ENCODE measurements at regions not wholly inside any gene's neighbourhood (a gene's known extent, or its start where the extent isn't known, plus 50 kb on each side); places are given as distances from the start of the nearest gene placed in this dataset.
A peak's percentile ranks its signal among the peaks of the same experiment; 100 is the strongest.

DNA sequence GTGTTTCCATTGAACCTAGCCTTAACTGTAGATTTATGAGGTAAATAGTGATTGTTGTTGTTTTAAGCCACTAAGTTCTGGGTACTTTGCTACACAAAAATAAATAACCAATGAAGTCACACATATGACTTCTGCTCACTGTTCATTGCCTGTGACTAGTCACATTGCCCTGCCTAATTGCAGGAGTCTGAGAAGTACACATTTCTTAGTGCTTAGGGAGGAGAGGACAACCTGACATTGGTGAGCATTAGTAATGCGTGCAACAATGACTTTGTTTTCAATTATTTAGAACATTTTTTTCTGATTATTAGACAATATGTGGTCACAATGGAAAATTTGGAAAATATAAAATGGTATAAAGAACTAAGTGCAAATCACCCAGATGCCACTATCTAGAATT, 133.2 kb upstream of the DAZL start (continued):
- TF ChIP-seq MAZ (IDR thresholded peaks at IDR 0.05; ENCODE audit: borderline replicate concordance, low read depth, low read length) (no peak), MAFK (IDR thresholded peaks at IDR 0.05; ENCODE audit: low read depth, low read length) (no peak), RAD21 (IDR thresholded peaks at IDR 0.05; ENCODE audit: low read length) (no peak), MXI1 (IDR thresholded peaks at IDR 0.05; ENCODE audit: borderline replicate concordance, low read depth, low read length) (no peak)
- TF ChIP-seq, protein P1, sequence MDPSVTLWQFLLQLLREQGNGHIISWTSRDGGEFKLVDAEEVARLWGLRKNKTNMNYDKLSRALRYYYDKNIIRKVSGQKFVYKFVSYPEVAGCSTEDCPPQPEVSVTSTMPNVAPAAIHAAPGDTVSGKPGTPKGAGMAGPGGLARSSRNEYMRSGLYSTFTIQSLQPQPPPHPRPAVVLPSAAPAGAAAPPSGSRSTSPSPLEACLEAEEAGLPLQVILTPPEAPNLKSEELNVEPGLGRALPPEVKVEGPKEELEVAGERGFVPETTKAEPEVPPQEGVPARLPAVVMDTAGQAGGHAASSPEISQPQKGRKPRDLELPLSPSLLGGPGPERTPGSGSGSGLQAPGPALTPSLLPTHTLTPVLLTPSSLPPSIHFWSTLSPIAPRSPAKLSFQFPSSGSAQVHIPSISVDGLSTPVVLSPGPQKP (IDR thresholded peaks at IDR 0.05; ENCODE audit: borderline replicate concordance, low read depth, low read length): no peak

DNA sequence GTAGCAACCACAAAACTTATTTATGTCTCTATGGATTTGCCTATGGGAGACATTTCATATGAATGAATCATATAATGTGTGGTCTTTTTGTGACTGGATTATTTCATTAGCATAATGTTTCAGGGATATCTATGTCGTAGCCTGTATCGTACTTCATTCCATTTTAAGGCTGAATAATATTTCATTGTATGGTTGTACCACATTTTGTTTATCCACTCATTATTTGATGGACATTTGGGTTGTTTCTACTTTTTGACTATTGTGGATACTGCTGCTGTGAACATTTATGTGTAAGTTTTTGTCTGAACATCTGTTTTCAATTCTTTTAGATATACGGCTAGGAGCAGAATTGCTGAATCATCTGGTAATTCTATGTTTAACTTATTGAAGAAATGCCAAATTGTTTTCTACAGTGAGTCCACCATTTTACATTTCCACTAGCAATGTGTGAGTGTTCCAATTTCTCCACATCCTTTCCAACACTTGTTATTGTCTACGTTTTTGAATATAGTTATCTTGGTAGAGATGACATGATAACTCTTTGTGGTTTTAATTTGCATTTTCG, 134.4 kb upstream of the DAZL start:
- H3K9ac ChIP-seq (ENCODE audit: low read depth, low read length): no peak overlapping the region
- no peak overlapping the region for H2AFZ ChIP-seq (replicated peaks; ENCODE audit: low read length, poor library complexity)
- H3K27ac ChIP-seq (ENCODE audit: insufficient read depth, low read length): no peak overlapping the region

More for the DNA sequence above, 134.4 kb upstream of the DAZL start:
- no peak overlapping the region for H3K18ac ChIP-seq (ENCODE audit: low read depth, low read length)
- no peaks in the 10 kb centered on the region for H4K20me1 ChIP-seq (ENCODE audit: insufficient read depth, low read length)
- no peaks in the 10 kb centered on the region for H3K9me3 ChIP-seq (ENCODE audit: control insufficient read depth, insufficient read depth, low read length)
- no peak overlapping the region for H3K4me3 ChIP-seq (ENCODE audit: insufficient read depth, low read depth, low read length)
- no peaks in the 10 kb centered on the region for H3K79me1 ChIP-seq (ENCODE audit: low read depth in 1 of 2, low read length in 2 of 2)
- H3K36me3 ChIP-seq (ENCODE audit: control insufficient read depth, insufficient read depth, low read length): no peaks in the 10 kb centered on the region
- peak; percentile 50 for DNase-seq
- CTCF ChIA-PET: no interaction called here
- H2AK5ac ChIP-seq (ENCODE audit: low read depth, low read length): no peak overlapping the region
- H4K5ac ChIP-seq (ENCODE audit: low read depth, low read length): no peak overlapping the region
- dilution Hi-C loops (cut with HindIII; ENCODE audit: low sequenced_read_pairs, unreplicated experiment): no loop called here
- no peaks in the 10 kb centered on the region for H3K4me1 ChIP-seq (ENCODE audit: control insufficient read depth, insufficient read depth, low read length)
- ATAC-seq (ENCODE audit: low read depth): no peak
- H4K8ac ChIP-seq (ENCODE audit: low read depth in 2 of 2, low read length in 2 of 2): no peak overlapping the region
- no peak overlapping the region for H2BK20ac ChIP-seq (ENCODE audit: low read depth, low read length)
- no peak overlapping the region for H2BK5ac ChIP-seq (ENCODE audit: low read depth, low read length, poor library complexity, severe bottlenecking)
- no peak overlapping the region for H3K14ac ChIP-seq (replicated peaks; ENCODE audit: low read depth, low read length)
- H3K23ac ChIP-seq (ENCODE audit: low read depth, low read length): no peak overlapping the region
- H3K27me3 ChIP-seq (ENCODE audit: control insufficient read depth, insufficient read depth, low read length): no peaks in the 10 kb centered on the region
- POLR2A ChIA-PET (ENCODE audit: unreplicated experiment): no interaction called here
- WGBS, 2 experiments (ENCODE audit: extremely low coverage in 2 of 2, insufficient read length in 1 of 2): no CpG with 5 or more reads among the region's 5 CpGs
- H3K56ac ChIP-seq (ENCODE audit: extremely low read depth, insufficient read depth, low read length): no peak overlapping the region
- TF ChIP-seq, protein P1 (IDR thresholded peaks at IDR 0.05; ENCODE audit: borderline replicate concordance, low read depth, low read length): no peak
- TF ChIP-seq MAFK (IDR thresholded peaks at IDR 0.05; ENCODE audit: low read depth, low read length) (0 out of 2 replicates have a peak, but pooled peaks have one; percentile 4), NFE2L2 (IDR thresholded peaks at IDR 0.05; ENCODE audit: low read depth, low read length) (peak; percentile 52)
- H2BK120ac ChIP-seq (ENCODE audit: low read depth, low read length): no peak overlapping the region
- H3K4ac ChIP-seq (ENCODE audit: low read depth, low read length): no peak overlapping the region
- H4K91ac ChIP-seq (ENCODE audit: insufficient read depth, low read depth, low read length): no peak overlapping the region
- no peak overlapping the region for H2BK15ac ChIP-seq (ENCODE audit: low read depth, low read length)
- H2AK9ac ChIP-seq (replicated peaks; ENCODE audit: low read depth, low read length, poor library complexity): no peak overlapping the region
- BruUV-seq (replicated peaks): no TSS peak
- intact Hi-C loops (cut with micrococcal nuclease): no loop called here
- H3K4me2 ChIP-seq (ENCODE audit: low read depth, low read length): no peak overlapping the region
- in situ Hi-C loops (cut with MboI; ENCODE audit: low sequenced_read_pairs): no loop called here
- H3K9me1 ChIP-seq (ENCODE audit: insufficient read depth, low read length): no peaks in the 10 kb centered on the region

All from IMR-90 (cell line).